HG03097 (cell line): ENCODE measurements at regions not wholly inside any gene's neighbourhood (a gene's known extent, or its start where the extent isn't known, plus 50 kb on each side); places are given as distances from the start of the nearest gene placed in this dataset.

Experiments used
- ATAC-seq: cut with Tn5 transposase; IDR thresholded peaks from one replicate; pipeline ENCODE4 v1.9.1; 2021; ENCODE audit not compliant: unreplicated experiment, low FRiP score

GRCh38 chr9:16960084-16960483 is 89.6 kb upstream of the BNC2 start:
- ATAC-seq = no peak

- no peak for ATAC-seq
These were observed 88.9 kb upstream of the BNC2 start for GRCh38 chr9:16959391-16959790.

- ATAC-seq = no peak
These were observed 83.6 kb upstream of the BNC2 start for GRCh38 chr9:16954040-16954439.

- ATAC-seq = no peak
These were observed 81.0 kb upstream of the BNC2 start for GRCh38 chr9:16951502-16951901.

GRCh38 chr9:16950051-16950450 is 79.6 kb upstream of the BNC2 start:
- ATAC-seq = no peak

- no peak for ATAC-seq
These were observed 60.1 kb upstream of the BNC2 start for GRCh38 chr9:16930578-16930977.

- no peak for ATAC-seq
These were observed 57.9 kb upstream of the BNC2 start for GRCh38 chr9:16928179-16928945.

- no peak for ATAC-seq
These were observed 55.0 kb upstream of the BNC2 start for GRCh38 chr9:16925426-16925825.

GRCh38 chr9:16924311-16924915 is 53.9 kb upstream of the BNC2 start:
- no peak for ATAC-seq

GRCh38 chr9:16921855-16922254 is 51.4 kb upstream of the BNC2 start:
- no peak for ATAC-seq
